ENCODE measurements at regions not wholly inside any gene's neighbourhood (a gene's known extent, or its start where the extent isn't known, plus 50 kb on each side); places are given as distances from the start of the nearest gene placed in this dataset.

DNA sequence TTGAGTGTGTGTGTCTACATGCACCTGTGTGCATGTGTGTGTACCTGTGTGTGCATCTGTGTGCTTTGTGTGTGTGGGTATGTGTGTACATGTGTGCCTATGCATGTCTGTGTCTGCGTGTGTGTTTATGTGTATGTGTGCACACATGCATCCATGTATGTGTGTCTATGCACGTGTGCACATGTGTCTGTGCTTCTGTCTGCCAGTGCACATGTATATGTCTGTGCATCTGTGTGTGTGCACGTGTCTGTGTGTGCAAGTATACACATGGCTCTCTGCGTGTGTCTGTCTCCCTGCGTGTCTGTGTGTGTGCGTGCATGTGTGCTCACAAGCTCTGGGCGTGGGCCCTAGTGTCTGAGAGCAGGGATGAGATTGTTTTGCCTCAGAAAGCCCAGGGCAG, 85.3 kb upstream of the SEC14L1 start:
- TF ChIP-seq, protein P1, sequence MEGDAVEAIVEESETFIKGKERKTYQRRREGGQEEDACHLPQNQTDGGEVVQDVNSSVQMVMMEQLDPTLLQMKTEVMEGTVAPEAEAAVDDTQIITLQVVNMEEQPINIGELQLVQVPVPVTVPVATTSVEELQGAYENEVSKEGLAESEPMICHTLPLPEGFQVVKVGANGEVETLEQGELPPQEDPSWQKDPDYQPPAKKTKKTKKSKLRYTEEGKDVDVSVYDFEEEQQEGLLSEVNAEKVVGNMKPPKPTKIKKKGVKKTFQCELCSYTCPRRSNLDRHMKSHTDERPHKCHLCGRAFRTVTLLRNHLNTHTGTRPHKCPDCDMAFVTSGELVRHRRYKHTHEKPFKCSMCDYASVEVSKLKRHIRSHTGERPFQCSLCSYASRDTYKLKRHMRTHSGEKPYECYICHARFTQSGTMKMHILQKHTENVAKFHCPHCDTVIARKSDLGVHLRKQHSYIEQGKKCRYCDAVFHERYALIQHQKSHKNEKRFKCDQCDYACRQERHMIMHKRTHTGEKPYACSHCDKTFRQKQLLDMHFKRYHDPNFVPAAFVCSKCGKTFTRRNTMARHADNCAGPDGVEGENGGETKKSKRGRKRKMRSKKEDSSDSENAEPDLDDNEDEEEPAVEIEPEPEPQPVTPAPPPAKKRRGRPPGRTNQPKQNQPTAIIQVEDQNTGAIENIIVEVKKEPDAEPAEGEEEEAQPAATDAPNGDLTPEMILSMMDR (conservative IDR thresholded peaks at IDR 0.05 in 1 of 2, IDR thresholded peaks at IDR 0.05 in 1 of 2; ENCODE audit: low read depth in 1 of 2, low read length in 2 of 2), result no peak
- no peak for TF ChIP-seq EZH2 (IDR thresholded peaks at IDR 0.05; ENCODE audit: low read length, missing control alignments)

All from fibroblast of lung (primary cell).